Liver (tissue), 8 donors: ENCODE measurements at regions not wholly inside any gene's neighbourhood (a gene's known extent, or its start where the extent isn't known, plus 50 kb on each side); places are given as distances from the start of the nearest gene placed in this dataset.

Experiments used
- DNase-seq: peaks from one replicate; pipeline ENCODE4 v3.0.0-alpha.2; 2017; ENCODE audit warnings: low spot score
- H3K27ac ChIP-seq, 2 donors: one replicate each; pipeline ENCODE4 v1.7.0; 2013; ENCODE audit warnings: inconsistent platforms in 2 of 2, low read length in 2 of 2, control low read depth in 1 of 2, low read depth in 1 of 2, mild to moderate bottlenecking in 1 of 2
- H3K27me3 ChIP-seq, 4 donors: one replicate each; pipeline versions ENCODE4 v1.6.1 to v1.7.0; 2013; ENCODE audit warnings: low read length in 3 of 4, inconsistent platforms in 1 of 4, mild to moderate bottlenecking in 1 of 4, moderate library complexity in 1 of 4; ENCODE audit not compliant: control insufficient read depth in 4 of 4, insufficient read depth in 4 of 4
- H3K36me3 ChIP-seq, 4 donors: one replicate each; pipeline versions ENCODE4 v1.6.1 to v1.7.0; 2013; ENCODE audit warnings: low read length in 3 of 4, mild to moderate bottlenecking in 3 of 4, low read depth in 1 of 4, moderate library complexity in 1 of 4; ENCODE audit not compliant: control insufficient read depth in 4 of 4, insufficient read depth in 3 of 4
- H3K4me1 ChIP-seq, 4 donors: one replicate each; pipeline versions ENCODE4 v1.6.1 to v1.7.0; 2013; ENCODE audit warnings: low read length in 3 of 4, mild to moderate bottlenecking in 3 of 4, moderate library complexity in 1 of 4; ENCODE audit not compliant: control insufficient read depth in 4 of 4, insufficient read depth in 4 of 4
- H3K4me3 ChIP-seq, 3 donors: one replicate each; pipeline versions ENCODE4 v1.6.1 to v1.7.0; 2013; ENCODE audit warnings: low read length in 3 of 3, control low read depth in 1 of 3, low read depth in 1 of 3, mild to moderate bottlenecking in 1 of 3
- H3K9ac ChIP-seq, 2 donors: one replicate each; pipeline ENCODE4 v1.7.0; 2013; ENCODE audit warnings: low read length in 2 of 2, mild to moderate bottlenecking in 2 of 2, moderate library complexity in 2 of 2, control low read depth in 1 of 2, low read depth in 1 of 2
- H3K9me3 ChIP-seq, 4 donors: one replicate each; pipeline versions ENCODE4 v1.6.1 to v1.7.0; 2013; ENCODE audit warnings: low read length in 3 of 4; ENCODE audit not compliant: control insufficient read depth in 4 of 4
- CTCF ChIP-seq: fragments of 150-350 bp; IDR thresholded peaks from 2 replicates; pipeline ENCODE4 v1.5.1; 2017; ENCODE audit warnings: improper control_type of control experiment, low read depth, low read length; ENCODE audit not compliant: missing input control
- FOXA1 ChIP-seq: IDR thresholded peaks from 2 replicates; pipeline ENCODE4 v1.6.1; 2016; ENCODE audit warnings: antibody characterized with exemption
- FOXA2 ChIP-seq: IDR thresholded peaks from 2 replicates; pipeline ENCODE4 v1.6.1; 2016; ENCODE audit warnings: antibody characterized with exemption
- GABPA ChIP-seq, 2 donors: IDR thresholded peaks in 1 of 2; conservative IDR thresholded peaks in 1 of 2; 2 replicates each; pipeline ENCODE4 v1.6.1; 2016; ENCODE audit warnings: antibody characterized with exemption in 2 of 2, mild to moderate bottlenecking in 1 of 2, moderate library complexity in 1 of 2
- HNF4A ChIP-seq, 2 donors: conservative IDR thresholded peaks; 2 replicates each; pipeline ENCODE4 v1.6.1; 2016; ENCODE audit warnings: antibody characterized with exemption in 2 of 2, mild to moderate bottlenecking in 2 of 2
- HNF4G ChIP-seq: IDR thresholded peaks from 2 replicates; pipeline ENCODE4 v1.6.1; 2016; ENCODE audit warnings: antibody characterized with exemption
- JUND ChIP-seq, 2 donors: IDR thresholded peaks; 2 replicates each; pipeline ENCODE4 v1.6.1; 2016; ENCODE audit warnings: antibody characterized with exemption in 2 of 2
- NR2F2 ChIP-seq: IDR thresholded peaks from 2 replicates; pipeline ENCODE4 v1.6.1; 2016; ENCODE audit warnings: antibody characterized with exemption
- RAD21 ChIP-seq, 2 donors: IDR thresholded peaks; 2 replicates each; pipeline ENCODE4 v1.6.1; 2016; ENCODE audit warnings: antibody characterized with exemption in 2 of 2, mild to moderate bottlenecking in 2 of 2
- REST ChIP-seq: IDR thresholded peaks from 2 replicates; pipeline ENCODE4 v1.6.1; 2016; ENCODE audit warnings: antibody characterized with exemption, mild to moderate bottlenecking
- RXRA ChIP-seq, 2 donors: IDR thresholded peaks; 2 replicates each; pipeline ENCODE4 v1.6.1; 2017 to 2018; ENCODE audit warnings: antibody characterized with exemption in 2 of 2, mild to moderate bottlenecking in 1 of 2
- SP1 ChIP-seq: IDR thresholded peaks from 2 replicates; pipeline ENCODE4 v1.6.1; 2018; ENCODE audit warnings: antibody characterized with exemption, mild to moderate bottlenecking
- YY1 ChIP-seq: IDR thresholded peaks from 2 replicates; pipeline ENCODE4 v1.6.1; 2016; ENCODE audit warnings: antibody characterized with exemption, mild to moderate bottlenecking
- WGBS: extraction: QIAGEN DNeasy Blood & Tissue Kit; methylation state at CpG from one replicate; pipeline ENCODE4 v1.1.7; 2013; 5-methylcytosine and 5-hydroxymethylcytosine counted together
- TF ChIP-seq, protein P1 (sequence below): IDR thresholded peaks from 2 replicates; pipeline ENCODE4 v1.6.1; 2016; ENCODE audit warnings: antibody characterized with exemption
- donor health status: healthy.
- donor health status: healthy.
- donor health status: healthy.
- donor health status: healthy.
- donor health status: healthy.

DNA sequence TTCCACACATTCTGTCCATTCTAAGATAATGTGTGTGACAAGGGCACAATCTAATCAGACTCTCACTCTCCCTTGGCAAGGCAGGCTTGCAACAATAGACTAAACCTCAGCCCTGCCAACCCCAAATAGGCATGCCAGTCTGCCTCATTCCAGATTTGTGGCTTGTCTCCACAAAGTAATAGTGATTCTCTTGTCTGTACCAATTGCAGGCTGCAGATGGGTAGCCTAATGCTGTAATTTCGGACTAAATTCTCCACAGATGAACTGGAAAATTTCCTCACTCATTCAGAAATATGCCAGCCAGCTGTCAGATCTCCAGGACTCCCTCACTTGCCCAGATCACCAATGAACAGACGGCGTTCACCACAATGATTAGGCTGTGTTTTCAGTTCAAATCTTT is 413.6 kb downstream of the ELAVL2 start:
- no peak for DNase-seq
- Histone ChIP-seq H3K9me3 (no peaks in the 10 kb centered on the region), H3K36me3 (no peaks in the 10 kb centered on the region), H3K27me3 (no peaks in the 10 kb centered on the region), H3K4me3 (no peak overlapping the region), H3K9ac (no peak overlapping the region), H3K27ac (no peak overlapping the region), H3K4me1 (no peaks in the 10 kb centered on the region)
- WGBS, result 91% methylated on average over 3 of the region's 3 CpGs
- TF ChIP-seq FOXA1, result no peak
- no peak for TF ChIP-seq CTCF
- no peak for TF ChIP-seq FOXA2
- TF ChIP-seq YY1, result no peak
- no peak for TF ChIP-seq SP1
- no peak for TF ChIP-seq RXRA (IDR thresholded peaks at IDR 0.05)
- no peak for TF ChIP-seq NR2F2
- no peak for TF ChIP-seq JUND (IDR thresholded peaks at IDR 0.05)
- TF ChIP-seq REST, result no peak

DNA sequence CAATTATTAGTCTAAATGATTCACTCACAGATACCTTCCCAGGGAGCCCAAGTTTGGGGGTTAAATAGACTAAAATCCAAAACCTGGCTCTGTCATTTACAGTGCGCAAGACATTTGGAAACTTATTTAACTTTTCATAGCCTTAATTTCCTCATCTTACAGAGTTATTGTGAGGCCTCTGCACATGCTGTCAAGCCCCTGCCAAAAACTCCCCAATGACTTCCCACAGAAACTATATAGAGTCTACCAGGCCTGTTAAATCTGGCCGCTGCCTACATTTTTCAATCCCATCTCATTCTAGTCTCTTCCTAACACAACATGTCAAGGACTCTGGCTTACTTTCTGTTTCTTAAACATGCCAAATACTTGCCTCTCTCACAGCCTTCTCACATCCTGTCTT is 412.5 kb downstream of the ELAVL2 start:
- WGBS, result 98% methylated on average over 2 of the region's 2 CpGs
- Histone ChIP-seq H3K4me3 (no peak overlapping the region), H3K27me3 (no peaks in the 10 kb centered on the region), H3K36me3 (no peaks in the 10 kb centered on the region), H3K9me3 (no peaks in the 10 kb centered on the region), H3K4me1 (no peaks in the 10 kb centered on the region), H3K27ac (no peak overlapping the region), H3K9ac (no peak overlapping the region)
- TF ChIP-seq JUND (IDR thresholded peaks at IDR 0.05), result no peak
- no peak for TF ChIP-seq RXRA (IDR thresholded peaks at IDR 0.05)
- no peak for TF ChIP-seq RAD21 (IDR thresholded peaks at IDR 0.05)
- no peak for TF ChIP-seq GABPA (IDR thresholded peaks at IDR 0.05 in 1 of 2, conservative IDR thresholded peaks at IDR 0.05 in 1 of 2)
- DNase-seq, result no peak

DNA sequence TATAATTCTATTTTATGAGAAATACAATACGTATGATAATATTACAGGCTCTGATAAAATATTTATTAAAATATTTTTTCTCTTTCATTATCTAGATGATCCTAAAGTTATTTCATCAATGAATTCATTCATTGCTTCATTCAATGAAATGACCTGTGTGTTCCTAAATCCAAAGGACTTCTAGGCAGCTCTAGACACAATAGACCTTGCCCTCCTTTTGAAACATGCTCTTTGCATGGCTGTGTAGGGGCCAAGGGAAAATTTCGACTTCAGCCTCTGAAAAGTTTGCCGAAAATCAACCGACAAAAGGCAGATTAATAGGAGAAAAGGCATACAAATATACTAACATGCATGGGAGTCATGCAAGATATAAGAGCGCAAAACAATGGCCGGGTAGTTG is 402.0 kb downstream of the ELAVL2 start:
- Histone ChIP-seq H3K4me3 (no peak overlapping the region), H3K36me3 (no peaks in the 10 kb centered on the region), H3K4me1 (peaks cover 0 to 9% (median 4%) of the 10 kb centered on the region in 4 donors), H3K27me3 (no peaks in the 10 kb centered on the region), H3K9me3 (no peaks in the 10 kb centered on the region), H3K27ac (no peak overlapping the region), H3K9ac (no peak overlapping the region)
- no peak for DNase-seq
- TF ChIP-seq HNF4A (conservative IDR thresholded peaks at IDR 0.05), result peak; percentile 66 to 69
- TF ChIP-seq, protein P1, sequence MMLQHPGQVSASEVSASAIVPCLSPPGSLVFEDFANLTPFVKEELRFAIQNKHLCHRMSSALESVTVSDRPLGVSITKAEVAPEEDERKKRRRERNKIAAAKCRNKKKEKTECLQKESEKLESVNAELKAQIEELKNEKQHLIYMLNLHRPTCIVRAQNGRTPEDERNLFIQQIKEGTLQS, result no peak
- peak; percentile 21 for TF ChIP-seq HNF4G
- TF ChIP-seq YY1, result no peak
- no peak for TF ChIP-seq FOXA1
- 87% methylated on average over 6 of the region's 6 CpGs for WGBS
